Spleen (tissue), 7 donors: ENCODE measurements at regions not wholly inside any gene's neighbourhood (a gene's known extent, or its start where the extent isn't known, plus 50 kb on each side); places are given as distances from the start of the nearest gene placed in this dataset.

Experiments used
- POLR2A ChIP-seq, 3 donors: fragments of 450-650 bp; IDR thresholded peaks; one replicate each; pipeline ENCODE4 v1.5.1; 2017; ENCODE audit warnings: antibody characterized with exemption in 3 of 3, mild to moderate bottlenecking in 1 of 3
- POLR2AphosphoS5 ChIP-seq, 3 donors: sonication (generic); formaldehyde crosslinking; IDR thresholded peaks; one replicate each; pipeline ENCODE4 v1.5.1; 2017; ENCODE audit warnings: antibody characterized with exemption in 3 of 3
- TF ChIP-seq, protein P1 (sequence below), 11 experiments: fragments of 200-600 bp in 7 of 11; fragments of 450-650 bp in 4 of 11; sonication (generic) in 4 of 11; IDR thresholded peaks in 8 of 11; conservative IDR thresholded peaks in 3 of 11; 1 replicate in 7 of 11; 2 replicates in 4 of 11; pipeline versions ENCODE4 v1.4.0 to v1.8.0; 2016 to 2021; ENCODE audit warnings: antibody characterized with exemption in 11 of 11, inconsistent platforms in 4 of 11, mild to moderate bottlenecking in 1 of 11
- donor health status: DM: no; HTN: no; CAD: no; lungs with moderate emphysema.
- donor health status: DM: no; HTN: no; CAD: no.
- donor health status: DM: no; HTN: no; CAD: no.

DNA sequence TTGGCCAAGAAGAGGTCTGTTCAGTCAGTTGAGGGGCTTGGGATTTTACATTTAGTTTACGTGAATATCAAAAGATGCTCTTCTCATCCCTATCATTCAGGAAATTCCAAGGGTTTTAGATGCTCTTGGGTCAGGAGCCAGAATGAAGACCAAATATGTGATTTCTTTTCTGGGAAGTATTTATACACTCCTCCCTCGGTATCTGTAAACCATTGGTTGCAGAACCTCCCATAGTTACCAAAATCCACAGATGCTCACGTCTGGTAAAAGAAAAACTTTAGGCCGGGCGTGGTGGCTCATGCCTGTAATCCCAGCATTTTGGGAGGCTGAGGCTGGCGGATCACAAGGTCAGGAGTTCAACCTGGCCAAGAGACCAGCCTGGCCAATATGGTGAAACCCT, 75.9 kb downstream of the TNFAIP2 start:
- TF ChIP-seq, protein P1, sequence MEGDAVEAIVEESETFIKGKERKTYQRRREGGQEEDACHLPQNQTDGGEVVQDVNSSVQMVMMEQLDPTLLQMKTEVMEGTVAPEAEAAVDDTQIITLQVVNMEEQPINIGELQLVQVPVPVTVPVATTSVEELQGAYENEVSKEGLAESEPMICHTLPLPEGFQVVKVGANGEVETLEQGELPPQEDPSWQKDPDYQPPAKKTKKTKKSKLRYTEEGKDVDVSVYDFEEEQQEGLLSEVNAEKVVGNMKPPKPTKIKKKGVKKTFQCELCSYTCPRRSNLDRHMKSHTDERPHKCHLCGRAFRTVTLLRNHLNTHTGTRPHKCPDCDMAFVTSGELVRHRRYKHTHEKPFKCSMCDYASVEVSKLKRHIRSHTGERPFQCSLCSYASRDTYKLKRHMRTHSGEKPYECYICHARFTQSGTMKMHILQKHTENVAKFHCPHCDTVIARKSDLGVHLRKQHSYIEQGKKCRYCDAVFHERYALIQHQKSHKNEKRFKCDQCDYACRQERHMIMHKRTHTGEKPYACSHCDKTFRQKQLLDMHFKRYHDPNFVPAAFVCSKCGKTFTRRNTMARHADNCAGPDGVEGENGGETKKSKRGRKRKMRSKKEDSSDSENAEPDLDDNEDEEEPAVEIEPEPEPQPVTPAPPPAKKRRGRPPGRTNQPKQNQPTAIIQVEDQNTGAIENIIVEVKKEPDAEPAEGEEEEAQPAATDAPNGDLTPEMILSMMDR (IDR thresholded peaks at IDR 0.05 in 8 of 11, conservative IDR thresholded peaks at IDR 0.05 in 3 of 11), result no peak
- TF ChIP-seq POLR2A (IDR thresholded peaks at IDR 0.05), result no peak
- no peak for TF ChIP-seq POLR2AphosphoS5 (IDR thresholded peaks at IDR 0.05)
